HCT116 (cell line): ENCODE measurements at regions not wholly inside any gene's neighbourhood (a gene's known extent, or its start where the extent isn't known, plus 50 kb on each side); places are given as distances from the start of the nearest gene placed in this dataset.

Experiments
- CTCF ChIP-seq, 3 experiments: fragments of 200-600 bp in 1 of 3; sonication (generic) in 1 of 3; IDR thresholded peaks in 2 of 3; conservative IDR thresholded peaks in 1 of 3; 2 replicates each; pipeline ENCODE4 v1.5.1; 2012 to 2017; ENCODE audit warnings: low read depth in 2 of 3, low read length in 2 of 3, antibody characterized with exemption in 1 of 3, borderline replicate concordance in 1 of 3, control low read depth in 1 of 3, mild to moderate bottlenecking in 1 of 3, mixed read lengths in 1 of 3, mixed run types in 1 of 3, moderate library complexity in 1 of 3; ENCODE audit not compliant: insufficient read depth in 1 of 3
- EZH2phosphoT487 ChIP-seq: fragments of 200-600 bp; IDR thresholded peaks from 2 replicates; pipeline ENCODE4 v1.6.1; 2018; ENCODE audit warnings: antibody characterized with exemption, borderline replicate concordance
- FOSL1 ChIP-seq: IDR thresholded peaks from 2 replicates; pipeline ENCODE4 v1.6.1; 2012; ENCODE audit warnings: low read depth
- POLR2AphosphoS5 ChIP-seq: IDR thresholded peaks from 2 replicates; pipeline ENCODE4 v1.6.1; 2011; ENCODE audit warnings: mild to moderate bottlenecking, low read depth, low read length, moderate library complexity
- RAD21 ChIP-seq: IDR thresholded peaks from 2 replicates; pipeline ENCODE4 v1.6.1; 2012; ENCODE audit warnings: low read depth, mild to moderate bottlenecking
- SIN3A ChIP-seq: IDR thresholded peaks from 2 replicates; pipeline ENCODE4 v1.6.1; 2012; ENCODE audit warnings: low read depth

- TF ChIP-seq RAD21: no peak
- TF ChIP-seq EZH2phosphoT487: no peak
- TF ChIP-seq POLR2AphosphoS5: no peak
- no peak for TF ChIP-seq CTCF (IDR thresholded peaks at IDR 0.05 in 2 of 3, conservative IDR thresholded peaks at IDR 0.05 in 1 of 3; ENCODE audit: borderline replicate concordance in 1 of 3, insufficient read depth in 1 of 3, low read depth in 2 of 3, low read length in 2 of 3)
- TF ChIP-seq SIN3A: no peak
- no peak for TF ChIP-seq FOSL1
Measured at GRCh38 chr6:140563728-140564127, 1189.3 kb upstream of the CITED2 start.
